Kidney glomerular epithelial cell (primary cell): ENCODE measurements at regions not wholly inside any gene's neighbourhood (a gene's known extent, or its start where the extent isn't known, plus 50 kb on each side); places are given as distances from the start of the nearest gene placed in this dataset.

Experiments
- DNase-seq: peaks from one replicate; lab custom pipeline; 2025; lab: John Stamatoyannopoulos, UW

GRCh38 chr3:13152826-13153710 is 79.8 kb upstream of the IQSEC1 start:
- DNase-seq = no peak

DNA sequence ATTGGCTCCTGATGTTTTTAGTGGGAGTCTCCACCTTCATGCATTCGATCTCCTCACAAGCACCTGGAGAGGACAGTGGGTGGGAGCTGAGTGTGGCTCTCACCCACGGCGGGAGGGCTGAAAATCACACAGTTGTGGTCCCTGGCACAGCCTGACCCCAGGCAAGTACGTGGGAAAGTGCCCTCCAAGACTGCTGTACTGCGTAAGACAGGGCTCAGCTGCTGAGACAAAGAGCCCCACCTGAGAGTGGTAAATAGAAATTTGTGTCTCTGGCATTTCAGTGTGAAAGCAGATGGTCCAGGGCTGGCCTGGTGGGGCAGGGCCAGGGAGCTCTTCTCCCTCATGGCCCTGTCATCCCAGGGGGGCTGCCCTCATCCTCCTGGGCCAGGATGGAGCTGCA is 77.4 kb upstream of the IQSEC1 start:
- no peak for DNase-seq

DNA sequence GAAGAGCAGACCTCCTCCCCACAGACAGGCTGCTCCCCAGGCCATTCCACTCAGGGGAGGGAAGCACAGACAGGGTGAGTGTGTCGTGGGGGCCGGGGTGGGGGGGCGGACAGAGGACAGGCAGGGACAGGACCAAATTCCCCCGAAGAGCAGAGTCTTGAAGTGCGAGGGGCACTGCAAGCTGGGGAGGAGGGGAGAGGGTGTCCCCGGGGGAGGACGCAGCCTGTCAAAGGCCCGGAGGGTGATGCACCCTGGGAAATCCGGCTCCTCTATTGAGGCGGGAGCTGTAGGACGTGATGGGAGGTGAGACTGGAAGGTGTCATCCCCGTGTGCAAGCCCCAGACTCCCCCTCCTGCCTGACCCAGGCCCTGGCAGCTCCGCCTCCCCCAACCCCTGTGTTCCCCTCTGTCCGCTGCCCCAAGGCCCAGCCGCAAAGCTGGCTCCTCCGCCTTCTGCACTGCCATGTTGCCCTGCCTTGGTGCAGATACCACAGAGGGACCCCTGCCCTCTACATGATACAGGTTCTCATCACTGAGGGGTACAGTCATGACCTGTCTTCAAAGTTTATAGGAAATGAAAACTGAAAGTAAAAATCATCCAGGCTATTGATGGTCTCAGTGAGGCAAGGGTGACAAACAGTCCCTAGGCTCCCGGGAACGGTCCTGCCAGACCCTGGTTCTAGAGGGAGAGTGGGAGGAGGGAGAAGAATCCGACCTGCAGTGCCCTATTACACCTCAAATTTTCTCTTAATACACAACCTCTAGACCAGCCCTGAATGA is 76.3 kb upstream of the IQSEC1 start:
- no peak for DNase-seq

GRCh38 chr3:13148561-13149329 is 75.5 kb upstream of the IQSEC1 start:
- DNase-seq = no peak

DNA sequence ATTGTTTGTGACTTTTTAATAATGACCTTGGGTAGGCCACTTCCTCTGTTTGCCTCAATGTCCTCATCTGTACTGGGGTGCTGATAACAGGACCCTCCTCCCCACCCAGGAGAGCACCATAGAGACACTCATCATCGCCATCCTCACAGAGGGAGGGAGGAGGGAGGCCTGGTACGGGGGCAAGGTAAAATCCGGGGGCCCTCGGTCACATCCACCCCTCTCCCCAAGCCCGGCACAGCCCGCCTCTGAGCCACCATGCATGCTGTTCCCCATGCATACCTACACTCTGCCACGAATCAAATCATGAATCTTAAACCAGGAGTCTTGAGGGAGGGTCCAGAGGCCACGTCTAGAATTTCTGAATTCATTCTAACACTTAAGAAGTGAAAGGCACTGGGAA is 74.9 kb upstream of the IQSEC1 start:
- no peak for DNase-seq

DNA sequence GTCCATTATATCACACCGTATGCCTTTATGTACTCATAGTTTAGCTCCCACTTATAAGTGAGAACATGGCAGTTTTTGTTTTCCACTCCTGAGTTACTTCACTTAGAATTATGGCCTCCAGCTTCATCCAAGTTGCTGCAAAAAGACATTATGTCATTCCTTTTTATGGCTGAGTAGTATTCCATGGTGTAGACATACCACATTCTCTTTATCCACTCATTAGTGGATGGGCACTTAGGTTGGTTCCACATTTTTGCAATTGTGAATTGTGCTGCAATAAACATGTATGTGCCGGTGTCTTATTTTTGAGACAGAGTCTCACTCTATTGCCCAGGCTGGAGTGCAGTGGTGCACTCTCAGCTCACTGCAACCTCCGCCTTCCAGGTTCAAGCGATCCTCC is 74.1 kb upstream of the IQSEC1 start:
- DNase-seq = no peak

- DNase-seq = no peak
Measured at GRCh38 chr3:13146643-13147143, 73.5 kb upstream of the IQSEC1 start.

- DNase-seq = no peak
Measured at GRCh38 chr3:13145826-13146642, 72.8 kb upstream of the IQSEC1 start.

GRCh38 chr3:13145131-13145825 is 72.0 kb upstream of the IQSEC1 start:
- DNase-seq = no peak

- DNase-seq = no peak
Measured at GRCh38 chr3:13144163-13145023, 71.2 kb upstream of the IQSEC1 start.

DNA sequence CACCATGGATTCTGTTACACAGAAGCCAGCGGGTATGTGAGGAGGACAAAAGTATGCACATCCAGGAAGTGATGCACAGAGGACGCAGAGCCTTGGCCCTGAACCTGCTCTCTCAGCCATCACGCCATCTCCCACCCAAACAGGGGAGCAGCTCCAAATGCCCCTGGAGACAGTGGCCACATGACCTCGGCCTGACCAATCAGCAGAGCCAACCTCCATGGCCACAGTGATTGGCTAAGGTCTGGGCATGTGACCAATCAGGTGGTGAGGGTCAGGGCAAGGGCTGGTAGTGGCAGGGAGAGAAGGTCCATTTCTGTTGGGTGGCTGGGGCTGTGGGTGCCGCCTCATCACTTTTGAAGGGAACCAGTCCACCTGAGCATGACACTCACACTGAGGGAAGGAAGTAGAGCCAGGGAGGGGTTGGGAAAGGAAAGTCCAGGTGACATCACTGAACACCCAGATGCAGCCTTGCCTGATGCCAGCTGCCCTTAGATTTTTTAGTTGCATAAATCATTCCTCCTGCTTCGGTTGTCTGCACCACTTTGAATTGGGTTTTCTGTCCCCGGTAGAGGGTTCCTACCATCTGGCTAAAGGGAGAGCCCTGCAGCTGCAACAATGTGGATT is 70.3 kb upstream of the IQSEC1 start:
- no peak for DNase-seq

DNA sequence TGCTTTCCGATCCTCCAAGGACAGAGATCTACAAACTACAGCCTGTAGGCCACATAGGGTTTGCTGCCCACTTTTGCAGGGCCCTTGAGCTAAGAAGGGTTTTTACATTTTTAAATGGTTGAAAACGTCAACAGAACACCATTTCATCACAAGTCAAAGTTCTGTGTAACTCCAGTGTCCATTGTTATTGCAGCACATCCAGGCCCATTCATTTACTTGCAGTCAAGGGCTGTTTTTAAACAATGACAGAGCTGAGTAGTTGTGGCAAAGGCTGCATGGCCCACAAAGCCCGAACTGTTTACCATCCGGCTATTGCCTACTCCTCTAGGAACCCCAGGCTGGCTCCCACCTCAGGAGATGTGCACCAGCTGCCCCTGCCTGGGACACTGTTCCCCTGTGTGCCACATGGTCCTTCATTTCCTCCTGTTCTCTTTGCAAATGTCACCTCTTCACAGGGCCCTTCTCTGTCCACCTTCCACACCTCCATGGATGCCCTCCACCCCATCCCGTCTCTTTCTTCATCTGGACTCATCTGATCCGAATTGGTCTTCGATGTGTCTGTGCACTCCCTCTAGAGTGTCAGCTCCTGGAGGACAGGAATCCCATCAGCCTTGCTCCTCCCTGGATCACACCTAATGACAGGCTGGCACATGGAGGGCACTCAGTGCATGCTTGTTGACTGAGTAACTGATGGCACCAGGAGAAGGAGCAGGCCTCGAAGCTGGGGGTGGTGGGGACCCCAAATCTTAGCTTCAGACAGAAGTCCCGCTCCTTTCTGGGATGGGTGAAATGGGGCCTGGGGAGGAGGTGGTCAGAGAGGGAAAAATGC is 69.5 kb upstream of the IQSEC1 start:
- no peak for DNase-seq

DNA sequence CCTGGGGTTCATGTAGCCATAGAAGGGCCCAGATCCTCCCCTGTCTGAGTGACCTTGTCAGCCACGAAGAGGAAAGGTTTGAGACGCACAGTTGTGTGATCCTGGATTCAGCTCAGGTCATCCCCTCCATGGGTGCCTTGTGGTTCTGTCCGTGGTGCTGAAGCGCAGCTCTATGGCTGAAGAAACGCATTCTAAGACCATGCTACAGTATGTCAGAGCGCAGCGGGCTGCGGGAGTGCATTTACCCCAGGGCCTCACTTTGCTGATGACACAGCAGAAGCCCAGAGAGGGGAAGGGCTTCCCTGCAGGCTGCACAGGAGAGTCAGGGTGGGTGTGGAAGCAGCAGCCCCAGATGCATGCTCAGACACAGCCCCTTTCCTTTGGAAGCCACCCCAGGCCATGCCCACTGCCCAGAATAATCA is 68.8 kb upstream of the IQSEC1 start:
- DNase-seq = peak; percentile 31

GRCh38 chr3:13141183-13141582 is 68.0 kb upstream of the IQSEC1 start:
- no peak for DNase-seq

DNA sequence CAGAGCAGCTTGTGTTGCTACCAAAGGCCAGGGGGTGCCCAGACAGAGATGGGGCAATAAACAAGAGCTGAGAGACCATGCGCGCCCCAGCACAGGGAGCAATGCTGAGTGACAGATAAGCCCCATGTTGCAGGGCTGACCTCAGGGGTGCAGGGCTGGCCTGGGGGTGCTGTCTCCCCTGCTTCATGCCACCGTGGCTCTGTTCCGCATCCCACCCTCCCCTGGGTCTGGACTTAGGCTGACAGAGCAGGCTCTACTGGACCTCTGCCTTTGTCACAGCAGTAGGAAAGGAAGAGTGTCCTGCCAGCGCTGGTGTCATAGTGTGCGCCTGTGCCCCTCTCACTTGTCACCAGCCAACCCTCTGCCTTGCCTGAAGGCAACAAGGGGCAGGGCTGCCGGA is 67.4 kb upstream of the IQSEC1 start:
- no peak for DNase-seq

GRCh38 chr3:13139471-13140065 is 66.3 kb upstream of the IQSEC1 start:
- DNase-seq = no peak

GRCh38 chr3:13138833-13139145 is 65.6 kb upstream of the IQSEC1 start:
- DNase-seq = no peak
